Testis (tissue), 2 donors: ENCODE measurements at regions not wholly inside any gene's neighbourhood (a gene's known extent, or its start where the extent isn't known, plus 50 kb on each side); places are given as distances from the start of the nearest gene placed in this dataset.

ENCODE experiments used
- CTCF ChIP-seq, 3 experiments: fragments of 450-650 bp in 2 of 3; fragments of 200-600 bp in 1 of 3; sonication (generic) in 1 of 3; IDR thresholded peaks; one replicate each; pipeline ENCODE4 v1.5.1; 2016 to 2019; ENCODE audit warnings: antibody characterized with exemption in 3 of 3, mild to moderate bottlenecking in 2 of 3, moderate library complexity in 1 of 3
- POLR2A ChIP-seq: fragments of 450-650 bp; IDR thresholded peaks from one replicate; pipeline ENCODE4 v1.6.1; 2017; ENCODE audit warnings: antibody characterized with exemption, mild to moderate bottlenecking, moderate library complexity

GRCh38 chr1:67634396-67634935 lies 50.5 kb upstream of the GADD45A start:
- TF ChIP-seq CTCF (IDR thresholded peaks at IDR 0.05) (no peak), POLR2A (no peak)
